Body of pancreas (tissue), 4 donors: ENCODE measurements at regions not wholly inside any gene's neighbourhood (a gene's known extent, or its start where the extent isn't known, plus 50 kb on each side); places are given as distances from the start of the nearest gene placed in this dataset.

Experiments
- ATAC-seq: fragments of 150-250 bp; one replicate; pipeline ENCODE4 v1.9.1; 2016
- DNase-seq, 4 donors: peaks; one replicate each; pipeline ENCODE4 v3.0.0-alpha.2; 2019
- H3K27ac ChIP-seq, 4 donors: fragments of 200-600 bp; sonication (generic); 1 replicate in 3 of 4; 2 replicates in 1 of 4; pipeline versions ENCODE4 v1.5.1 to v1.6.1; 2016 to 2019; ENCODE audit warnings: mild to moderate bottlenecking in 1 of 4, mixed read lengths in 1 of 4, moderate library complexity in 1 of 4
- H3K27me3 ChIP-seq, 2 donors: fragments of 200-600 bp; sonication (generic); one replicate each; pipeline ENCODE4 v1.6.0; 2016; ENCODE audit warnings: mild to moderate bottlenecking in 1 of 2
- H3K36me3 ChIP-seq, 2 donors: fragments of 200-600 bp; sonication (generic); replicated peaks in 1 of 2; 2 replicates each; pipeline ENCODE4 v1.5.1; 2016; ENCODE audit warnings: low read depth in 2 of 2; ENCODE audit not compliant: insufficient read depth in 1 of 2
- H3K4me1 ChIP-seq: fragments of 200-600 bp; sonication (generic); one replicate; pipeline ENCODE4 v1.6.0; 2016
- H3K4me3 ChIP-seq, 2 donors: fragments of 200-600 bp; sonication (generic); 1 replicate in 1 of 2; 2 replicates in 1 of 2; pipeline ENCODE4 v1.5.1; 2016 to 2019
- H3K9me3 ChIP-seq, 3 donors: fragments of 200-600 bp; sonication (generic); 1 replicate in 2 of 3; 2 replicates in 1 of 3; pipeline ENCODE4 v1.5.1; 2016
- CTCF ChIP-seq, 7 experiments: fragments of 450-650 bp in 4 of 7; fragments of 200-600 bp in 3 of 7; sonication (generic) in 3 of 7; IDR thresholded peaks; one replicate each; pipeline ENCODE4 v1.5.1; 2016 to 2019; ENCODE audit warnings: antibody characterized with exemption in 7 of 7
- POLR2A ChIP-seq, 3 donors: fragments of 450-650 bp; IDR thresholded peaks; one replicate each; pipeline ENCODE4 v1.6.1; 2016; ENCODE audit warnings: antibody characterized with exemption in 3 of 3, mild to moderate bottlenecking in 2 of 3
- WGBS, 2 donors: methylation state at CpG; one replicate each; pipeline ENCODE4 v1.1.5; 2017; 5-methylcytosine and 5-hydroxymethylcytosine counted together
- intact Hi-C: fragments of 100-400 bp; cut with DNase I; formaldehyde crosslinking; loops from one replicate; pipeline ENCODE4 v1.15.1; 2023

GRCh38 chr2:19833978-19834377, 67.8 kb downstream of the TTC32 start:
- Histone ChIP-seq H3K9me3 (no peaks in the 10 kb centered on the region), H3K36me3 (no peaks in the 10 kb centered on the region), H3K4me3 (no peak overlapping the region), H3K27me3 (no peaks in the 10 kb centered on the region), H3K4me1 (no peaks in the 10 kb centered on the region), H3K27ac (no peak overlapping the region)
- intact Hi-C loops = no loop called here
- ATAC-seq (no peak), DNase-seq (no peak)
- TF ChIP-seq CTCF (IDR thresholded peaks at IDR 0.05) = no peak
- TF ChIP-seq POLR2A (IDR thresholded peaks at IDR 0.05) = no peak
- WGBS, 2 donors = 62 to 67% methylated on average over 3 of the region's 3 CpGs

- intact Hi-C loops = no loop called here
- H3K4me1 ChIP-seq = no peaks in the 10 kb centered on the region
- no peaks in the 10 kb centered on the region for H3K36me3 ChIP-seq
- no peaks in the 10 kb centered on the region for H3K9me3 ChIP-seq
- DNase-seq (no peak), ATAC-seq (no peak)
- no peak overlapping the region for H3K4me3 ChIP-seq
- no peaks in the 10 kb centered on the region for H3K27me3 ChIP-seq
- TF ChIP-seq POLR2A (IDR thresholded peaks at IDR 0.05) = no peak
- no peak for TF ChIP-seq CTCF (IDR thresholded peaks at IDR 0.05)
- no peak overlapping the region for H3K27ac ChIP-seq
Observed at GRCh38 chr2:19829672-19830071, 72.1 kb downstream of the TTC32 start.

GRCh38 chr2:19826874-19827273, 74.9 kb downstream of the TTC32 start:
- H3K36me3 ChIP-seq = no peaks in the 10 kb centered on the region
- DNase-seq (no peak), ATAC-seq (no peak)
- intact Hi-C loops = no loop called here
- H3K27ac ChIP-seq = no peak overlapping the region
- no peaks in the 10 kb centered on the region for H3K9me3 ChIP-seq
- H3K4me1 ChIP-seq = no peaks in the 10 kb centered on the region
- H3K27me3 ChIP-seq = no peaks in the 10 kb centered on the region
- H3K4me3 ChIP-seq = no peak overlapping the region
- TF ChIP-seq POLR2A (IDR thresholded peaks at IDR 0.05) (no peak), CTCF (IDR thresholded peaks at IDR 0.05) (no peak)

GRCh38 chr2:19823507-19823906, 78.3 kb downstream of the TTC32 start:
- DNase-seq (no peak), ATAC-seq (no peak)
- TF ChIP-seq CTCF (IDR thresholded peaks at IDR 0.05) (no peak), POLR2A (IDR thresholded peaks at IDR 0.05) (no peak)
- Histone ChIP-seq H3K9me3 (no peaks in the 10 kb centered on the region), H3K27me3 (no peaks in the 10 kb centered on the region), H3K27ac (no peak overlapping the region), H3K36me3 (no peaks in the 10 kb centered on the region), H3K4me1 (no peaks in the 10 kb centered on the region), H3K4me3 (no peak overlapping the region)
- intact Hi-C loops = no loop called here

- no peak overlapping the region for H3K27ac ChIP-seq
- H3K9me3 ChIP-seq = no peaks in the 10 kb centered on the region
- H3K4me3 ChIP-seq = no peak overlapping the region
- 85 to 91% methylated on average over 8 of the region's 8 CpGs for WGBS, 2 donors
- intact Hi-C loops = no loop called here
- DNase-seq (no peak), ATAC-seq (no peak)
- TF ChIP-seq CTCF (IDR thresholded peaks at IDR 0.05) (no peak), POLR2A (IDR thresholded peaks at IDR 0.05) (no peak)
- no peaks in the 10 kb centered on the region for H3K36me3 ChIP-seq
- H3K27me3 ChIP-seq = no peaks in the 10 kb centered on the region
- H3K4me1 ChIP-seq = no peaks in the 10 kb centered on the region
Observed at GRCh38 chr2:19819097-19820065, 82.4 kb downstream of the TTC32 start.
